GM23248 (cell line): ENCODE measurements at regions not wholly inside any gene's neighbourhood (a gene's known extent, or its start where the extent isn't known, plus 50 kb on each side); places are given as distances from the start of the nearest gene placed in this dataset.

Experiments used
- DNase-seq: peaks from one replicate; pipeline ENCODE4 v3.0.0-alpha.2; 2015
- H2AFZ ChIP-seq: fragments of 200-600 bp; sonication (generic); 2 replicates; pipeline ENCODE4 v1.6.1; 2016; ENCODE audit warnings: antibody characterized with exemption
- H3F3A ChIP-seq: fragments of 200-600 bp; sonication (generic); 2 replicates; pipeline ENCODE4 v1.6.1; 2016; ENCODE audit warnings: mild to moderate bottlenecking, antibody characterized with exemption, mixed run types; ENCODE audit not compliant: insufficient read depth
- H3K27ac ChIP-seq: fragments of 200-600 bp; sonication (generic); 2 replicates; pipeline ENCODE4 v1.5.1; 2016; ENCODE audit warnings: mild to moderate bottlenecking
- H3K27me3 ChIP-seq: fragments of 200-600 bp; sonication (generic); replicated peaks from 2 replicates; pipeline ENCODE4 v1.6.1; 2016; ENCODE audit warnings: mild to moderate bottlenecking; ENCODE audit not compliant: insufficient read depth
- H3K36me3 ChIP-seq: fragments of 200-600 bp; sonication (generic); 2 replicates; pipeline ENCODE4 v1.6.1; 2016; ENCODE audit warnings: low read depth, mild to moderate bottlenecking
- H3K4me1 ChIP-seq: fragments of 200-600 bp; sonication (generic); 2 replicates; pipeline ENCODE4 v1.6.1; 2016; ENCODE audit warnings: mild to moderate bottlenecking; ENCODE audit not compliant: insufficient read depth
- H3K4me2 ChIP-seq: fragments of 200-600 bp; sonication (generic); one replicate; pipeline ENCODE4 v1.6.1; 2016; ENCODE audit warnings: mild to moderate bottlenecking; ENCODE audit not compliant: unreplicated experiment
- H3K4me3 ChIP-seq: fragments of 200-600 bp; sonication (generic); 2 replicates; pipeline ENCODE4 v1.5.1; 2016; ENCODE audit warnings: mild to moderate bottlenecking
- H3K79me2 ChIP-seq: fragments of 200-600 bp; sonication (generic); 2 replicates; pipeline ENCODE4 v1.6.1; 2016; ENCODE audit warnings: mild to moderate bottlenecking; ENCODE audit not compliant: insufficient read depth
- H3K9ac ChIP-seq: fragments of 200-600 bp; sonication (generic); 2 replicates; pipeline ENCODE4 v1.6.1; 2016; ENCODE audit warnings: mild to moderate bottlenecking
- H3K9me2 ChIP-seq: fragments of 200-600 bp; sonication (generic); 2 replicates; pipeline ENCODE4 v1.6.1; 2016; ENCODE audit warnings: mixed run types, mild to moderate bottlenecking, moderate library complexity; ENCODE audit not compliant: insufficient read depth
- H3K9me3 ChIP-seq: fragments of 200-600 bp; sonication (generic); one replicate; pipeline ENCODE4 v1.6.1; 2017; ENCODE audit warnings: low read depth
- H4K20me1 ChIP-seq: fragments of 200-600 bp; sonication (generic); 2 replicates; pipeline ENCODE4 v1.6.0; 2016; ENCODE audit not compliant: insufficient read depth
- EZH2 ChIP-seq: fragments of 200-600 bp; sonication (generic); IDR thresholded peaks from 2 replicates; pipeline ENCODE4 v1.6.1; 2018; ENCODE audit warnings: antibody characterized with exemption, mild to moderate bottlenecking; ENCODE audit not compliant: insufficient read depth, poor library complexity, severe bottlenecking
- EZH2phosphoT487 ChIP-seq: fragments of 200-600 bp; sonication (generic); IDR thresholded peaks from 2 replicates; pipeline ENCODE4 v1.6.1; 2018; ENCODE audit warnings: antibody characterized with exemption, moderate library complexity, mild to moderate bottlenecking, low read depth; ENCODE audit not compliant: insufficient read depth
- WGBS, 2 experiments: methylation state at CpG; one replicate each; pipeline ENCODE4 v1.1.6; 2015 to 2017; ENCODE audit warnings: low lambda C conversion rate in 2 of 2, low coverage in 1 of 2; ENCODE audit errors: missing lambda C conversion rate in 2 of 2; 5-methylcytosine and 5-hydroxymethylcytosine counted together
- in situ Hi-C: fragments of 300-500 bp; cut with MboI; formaldehyde crosslinking; loops from 2 replicates; pipeline ENCODE4 v1.15.0; 2020

GRCh38 chr10:80945264-80945880 lies 407.7 kb downstream of the SH2D4B start:
- no peak for DNase-seq
- Histone ChIP-seq H3K4me3 (no peak overlapping the region), H3F3A (no peaks in the 10 kb centered on the region), H3K27me3 (no peaks in the 10 kb centered on the region), H4K20me1 (no peaks in the 10 kb centered on the region), H3K27ac (no peak overlapping the region), H3K79me2 (no peaks in the 10 kb centered on the region), H3K4me1 (no peaks in the 10 kb centered on the region), H2AFZ (no peak overlapping the region), H3K9ac (no peak overlapping the region), H3K4me2 (no peak overlapping the region), H3K36me3 (no peaks in the 10 kb centered on the region), H3K9me2 (no peaks in the 10 kb centered on the region), H3K9me3 (no peaks in the 10 kb centered on the region)
- WGBS, 2 experiments = 0 to 17% methylated on average over 1 of the region's 1 CpG
- in situ Hi-C loops = no loop called here
- TF ChIP-seq EZH2phosphoT487 = no peak
- TF ChIP-seq EZH2 = no peak

GRCh38 chr10:80946073-80946472 lies 408.4 kb downstream of the SH2D4B start:
- H4K20me1 ChIP-seq = no peaks in the 10 kb centered on the region
- no peaks in the 10 kb centered on the region for H3K36me3 ChIP-seq
- no peaks in the 10 kb centered on the region for H3K79me2 ChIP-seq
- H3K9me3 ChIP-seq = no peaks in the 10 kb centered on the region
- H3K4me3 ChIP-seq = no peak overlapping the region
- H3F3A ChIP-seq = no peaks in the 10 kb centered on the region
- WGBS, 2 experiments = 0% methylated on average over 1 of the region's 1 CpG
- no peak overlapping the region for H3K4me2 ChIP-seq
- no peak overlapping the region for H3K9ac ChIP-seq
- in situ Hi-C loops = no loop called here
- H3K27me3 ChIP-seq = no peaks in the 10 kb centered on the region
- no peak overlapping the region for H2AFZ ChIP-seq
- no peak for TF ChIP-seq EZH2phosphoT487
- TF ChIP-seq EZH2 = no peak
- H3K27ac ChIP-seq = no peak overlapping the region
- H3K9me2 ChIP-seq = no peaks in the 10 kb centered on the region
- no peak for DNase-seq
- H3K4me1 ChIP-seq = no peaks in the 10 kb centered on the region

- no peaks in the 10 kb centered on the region for H3K27me3 ChIP-seq
- no peaks in the 10 kb centered on the region for H3K79me2 ChIP-seq
- WGBS, 2 experiments = 21 to 27% methylated on average over 5 of the region's 5 CpGs
- no peak for DNase-seq
- H3K9ac ChIP-seq = no peak overlapping the region
- H3K27ac ChIP-seq = no peak overlapping the region
- no peaks in the 10 kb centered on the region for H3K9me2 ChIP-seq
- no peaks in the 10 kb centered on the region for H3K36me3 ChIP-seq
- H2AFZ ChIP-seq = no peak overlapping the region
- TF ChIP-seq EZH2 (no peak), EZH2phosphoT487 (no peak)
- H3K4me1 ChIP-seq = no peaks in the 10 kb centered on the region
- no peaks in the 10 kb centered on the region for H3K9me3 ChIP-seq
- H4K20me1 ChIP-seq = no peaks in the 10 kb centered on the region
- H3K4me2 ChIP-seq = no peak overlapping the region
- in situ Hi-C loops = no loop called here
- H3K4me3 ChIP-seq = no peak overlapping the region
- H3F3A ChIP-seq = no peaks in the 10 kb centered on the region
Measured at GRCh38 chr10:80946957-80947726, 409.4 kb downstream of the SH2D4B start.

- Histone ChIP-seq H3K4me3 (no peak overlapping the region), H2AFZ (no peak overlapping the region), H3K4me1 (no peaks in the 10 kb centered on the region), H3K9me2 (no peaks in the 10 kb centered on the region), H3K27me3 (no peaks in the 10 kb centered on the region), H3K79me2 (no peaks in the 10 kb centered on the region), H3K27ac (no peak overlapping the region), H3F3A (no peaks in the 10 kb centered on the region), H3K9ac (no peak overlapping the region), H3K36me3 (no peaks in the 10 kb centered on the region), H3K9me3 (no peaks in the 10 kb centered on the region), H3K4me2 (no peak overlapping the region), H4K20me1 (no peaks in the 10 kb centered on the region)
- TF ChIP-seq EZH2 (no peak), EZH2phosphoT487 (no peak)
- in situ Hi-C loops = no loop called here
- 24 to 25% methylated on average over 5 of the region's 5 CpGs for WGBS, 2 experiments
- no peak for DNase-seq
Measured at GRCh38 chr10:80949785-80950184, 412.1 kb downstream of the SH2D4B start.
